GM13976 (cell line): ENCODE measurements at regions not wholly inside any gene's neighbourhood (a gene's known extent, or its start where the extent isn't known, plus 50 kb on each side); places are given as distances from the start of the nearest gene placed in this dataset.
"Not testable (repeated sequence)": the region's sequence is repeated elsewhere in the genome, so short reads cannot be mapped to it uniquely, and the experiment has no call there.

ENCODE experiments used
- DNase-seq: peaks from one replicate; pipeline ENCODE4 v3.0.0; 2012; ENCODE audit warnings: low spot score
- CTCF ChIP-seq: IDR thresholded peaks from 2 replicates; pipeline ENCODE4 v1.5.1; 2012; ENCODE audit warnings: borderline replicate concordance, mild to moderate bottlenecking; ENCODE audit not compliant: insufficient read depth; ENCODE audit errors: extremely low read depth, missing control alignments, control extremely low read depth
- in situ Hi-C: fragments of 300-500 bp; cut with MboI; formaldehyde crosslinking; loops from one replicate; pipeline ENCODE4 v1.12.0; 2022; ENCODE audit warnings: low sequenced_read_pairs, mixed read lengths, inconsistent platforms; ENCODE audit not compliant: unreplicated experiment

- no peak for DNase-seq
- in situ Hi-C loops = no loop called here
- no peak for TF ChIP-seq CTCF
Observed at GRCh38 chr11:95638501-95638900, 151.1 kb downstream of the FAM76B start.

- in situ Hi-C loops = no loop called here
- TF ChIP-seq CTCF = no peak
Observed at GRCh38 chr11:95625164-95625900, 164.2 kb downstream of the FAM76B start.

GRCh38 chr11:95616256-95616804 is 173.3 kb downstream of the FAM76B start:
- in situ Hi-C loops = no loop called here
- TF ChIP-seq CTCF = no peak
- DNase-seq = no peak

More at GRCh38 chr11:95625164-95625900, 164.2 kb downstream of the FAM76B start:
- DNase-seq = no peak

- DNase-seq = no peak
- in situ Hi-C loops = no loop called here
- TF ChIP-seq CTCF = no peak
Observed at GRCh38 chr11:95611827-95612226, 177.8 kb downstream of the FAM76B start.

- DNase-seq, in situ Hi-C loops: not testable (repeated sequence)
Observed at GRCh38 chr11:95610185-95610584, 179.4 kb downstream of the FAM76B start.

- TF ChIP-seq CTCF = no peak
- in situ Hi-C loops = no loop called here
- no peak for DNase-seq
Observed at GRCh38 chr11:95608093-95608492, 181.5 kb downstream of the FAM76B start.

GRCh38 chr11:95606824-95607223 is 182.8 kb downstream of the FAM76B start:
- no peak for TF ChIP-seq CTCF
- in situ Hi-C loops = no loop called here
- no peak for DNase-seq
